K562 (cell line): ENCODE measurements at regions not wholly inside any gene's neighbourhood (a gene's known extent, or its start where the extent isn't known, plus 50 kb on each side); places are given as distances from the start of the nearest gene placed in this dataset.

Experiments
- DMBX1 ChIP-seq: fragments of 250-450 bp; sonication (Bioruptor Pico); IDR thresholded peaks from 2 replicates; pipeline ENCODE4 v1.8.0; 2022; ENCODE audit warnings: inconsistent platforms, mild to moderate bottlenecking, moderate library complexity, borderline replicate concordance
- ZBTB40 ChIP-seq, 2 experiments: fragments of 450-650 bp in 1 of 2; sonication (generic) in 1 of 2; formaldehyde crosslinking in 1 of 2; IDR thresholded peaks; 2 replicates each; pipeline versions ENCODE4 v1.7.1 to v1.9.0; 2016 to 2022; ENCODE audit warnings: inconsistent platforms in 1 of 2, mild to moderate bottlenecking in 1 of 2, missing genetic modification reagents in 1 of 2

- no peak for TF ChIP-seq ZBTB40 (IDR thresholded peaks at IDR 0.05)
- no peak for TF ChIP-seq ZBTB40 (CRISPR knock-in tag; IDR thresholded peaks at IDR 0.05)
- TF ChIP-seq DMBX1 (CRISPR knock-in tag): peak; percentile 62; the same call in 1 of the 2 replicates
Measured at GRCh38 chr2:204472375-204472774, 72.9 kb upstream of the PARD3B start (continued).
